Muscle of back (tissue), 3 donors: ENCODE measurements at regions not wholly inside any gene's neighbourhood (a gene's known extent, or its start where the extent isn't known, plus 50 kb on each side); places are given as distances from the start of the nearest gene placed in this dataset.

Source experiments
- DNase-seq, 3 donors: peaks; one replicate each; pipeline versions ENCODE4 v3.0.0 to v3.0.0-alpha.2; 2013

GRCh38 chr6:166774770-166775169 is 147.7 kb upstream of the RPS6KA2 start:
- DNase-seq, result no peak

- DNase-seq, result no peak
Observed at GRCh38 chr6:166774292-166774691, 147.2 kb upstream of the RPS6KA2 start.

GRCh38 chr6:166772518-166772917 is 145.5 kb upstream of the RPS6KA2 start:
- no peak for DNase-seq

- no peak for DNase-seq
Observed at GRCh38 chr6:166771701-166772100, 144.7 kb upstream of the RPS6KA2 start.

GRCh38 chr6:166770216-166771116 is 143.4 kb upstream of the RPS6KA2 start:
- DNase-seq, result peak in 1 of 3 donors; percentile 41

- no peak for DNase-seq
Observed at GRCh38 chr6:166769648-166770047, 142.6 kb upstream of the RPS6KA2 start.

- DNase-seq, result no peak
Observed at GRCh38 chr6:166768761-166769160, 141.7 kb upstream of the RPS6KA2 start.

- no peak for DNase-seq
Observed at GRCh38 chr6:166767230-166767629, 140.2 kb upstream of the RPS6KA2 start.

- no peak for DNase-seq
Observed at GRCh38 chr6:166766769-166767168, 139.7 kb upstream of the RPS6KA2 start.

- DNase-seq, result no peak
Observed at GRCh38 chr6:166765234-166765541, 138.1 kb upstream of the RPS6KA2 start.

GRCh38 chr6:166764473-166765233 is 137.6 kb upstream of the RPS6KA2 start:
- no peak for DNase-seq

- DNase-seq, result no peak
Observed at GRCh38 chr6:166763606-166764472, 136.8 kb upstream of the RPS6KA2 start.

GRCh38 chr6:166761801-166762200 is 134.8 kb upstream of the RPS6KA2 start:
- DNase-seq, result no peak

- DNase-seq, result no peak
Observed at GRCh38 chr6:166760288-166760687, 133.2 kb upstream of the RPS6KA2 start.

- DNase-seq, result no peak
Observed at GRCh38 chr6:166758136-166758704, 131.2 kb upstream of the RPS6KA2 start.

GRCh38 chr6:166757232-166758135 is 130.4 kb upstream of the RPS6KA2 start:
- peak in 1 of 3 donors; percentile 63 for DNase-seq

- DNase-seq, result no peak
Observed at GRCh38 chr6:166754218-166755030, 127.4 kb upstream of the RPS6KA2 start.

- DNase-seq, result no peak
Observed at GRCh38 chr6:166752928-166753721, 126.1 kb upstream of the RPS6KA2 start.

- no peak for DNase-seq
Observed at GRCh38 chr6:166752097-166752496, 125.0 kb upstream of the RPS6KA2 start.
